ENCODE measurements at regions not wholly inside any gene's neighbourhood (a gene's known extent, or its start where the extent isn't known, plus 50 kb on each side); places are given as distances from the start of the nearest gene placed in this dataset.

DNA sequence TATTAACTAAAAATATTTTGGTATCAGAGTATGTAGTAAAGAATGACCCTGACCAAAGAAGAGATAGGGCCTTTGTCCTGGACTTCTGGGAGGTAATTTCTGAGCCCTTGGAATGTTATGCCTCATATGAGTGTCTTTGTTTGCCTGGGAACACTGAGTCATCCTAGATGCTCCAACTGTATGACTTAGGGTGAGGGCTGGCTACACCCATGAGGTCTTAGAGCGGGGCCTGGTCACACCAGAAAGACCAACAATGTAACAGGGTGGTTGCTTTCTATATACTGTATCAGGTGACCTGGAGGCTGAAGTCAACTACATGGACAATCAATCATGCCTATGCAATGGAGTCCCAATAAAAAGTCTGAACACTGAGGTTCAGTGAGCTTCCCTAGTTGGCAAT lies 253.1 kb downstream of the MBD2 start:
- H3K36me3 ChIP-seq (ENCODE audit: control insufficient read depth, insufficient read depth, low read length), result no peaks in the 10 kb centered on the region
- no peak for DNase-seq (ENCODE audit: extremely low read depth, insufficient read length)
- no peak overlapping the region for H3K4me3 ChIP-seq (replicated peaks; ENCODE audit: low read depth, low read length)
- no peaks in the 10 kb centered on the region for H3K27me3 ChIP-seq (replicated peaks; ENCODE audit: control insufficient read depth, insufficient read depth, low read length)
- no peak for TF ChIP-seq CTCF (IDR thresholded peaks at IDR 0.05; ENCODE audit: insufficient read depth, low read length, poor library complexity, severe bottlenecking)

- DNase-seq (ENCODE audit: extremely low read depth, insufficient read length), result no peak
- TF ChIP-seq CTCF (IDR thresholded peaks at IDR 0.05; ENCODE audit: insufficient read depth, low read length, poor library complexity, severe bottlenecking), result no peak
Observed at GRCh38 chr18:53952700-53953099, 271.8 kb downstream of the MBD2 start.

GRCh38 chr18:53950545-53950944 lies 273.9 kb downstream of the MBD2 start:
- TF ChIP-seq CTCF (IDR thresholded peaks at IDR 0.05; ENCODE audit: insufficient read depth, low read length, poor library complexity, severe bottlenecking), result peak; percentile 1
- H3K36me3 ChIP-seq (ENCODE audit: control insufficient read depth, insufficient read depth, low read length), result no peaks in the 10 kb centered on the region
- DNase-seq (ENCODE audit: extremely low read depth, insufficient read length), result no peak
- no peaks in the 10 kb centered on the region for H3K27me3 ChIP-seq (replicated peaks; ENCODE audit: control insufficient read depth, insufficient read depth, low read length)
- no peak overlapping the region for H3K4me3 ChIP-seq (replicated peaks; ENCODE audit: low read depth, low read length)

More at GRCh38 chr18:53952700-53953099, 271.8 kb downstream of the MBD2 start:
- Histone ChIP-seq H3K36me3 (ENCODE audit: control insufficient read depth, insufficient read depth, low read length) (no peaks in the 10 kb centered on the region), H3K4me3 (replicated peaks; ENCODE audit: low read depth, low read length) (no peak overlapping the region), H3K27me3 (replicated peaks; ENCODE audit: control insufficient read depth, insufficient read depth, low read length) (no peaks in the 10 kb centered on the region)

DNA sequence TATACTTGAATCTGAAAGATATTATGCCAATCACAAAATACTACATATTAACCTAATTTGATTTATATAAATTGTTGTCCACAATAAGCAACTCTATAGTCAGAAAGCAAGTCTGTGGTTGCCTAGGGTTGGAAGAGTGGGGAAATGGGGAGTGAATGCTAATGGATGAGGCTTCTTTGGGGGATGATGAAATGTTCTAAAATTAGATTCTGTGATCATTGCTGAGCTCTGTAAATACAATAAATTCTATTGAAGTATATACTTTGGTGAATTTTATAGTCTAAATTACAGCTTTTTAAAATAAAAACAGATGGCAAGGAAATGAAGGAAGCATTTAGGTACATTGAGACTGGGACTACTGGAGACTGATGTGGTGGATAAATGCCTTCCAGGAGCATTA lies 275.5 kb downstream of the MBD2 start:
- H3K27me3 ChIP-seq (replicated peaks; ENCODE audit: control insufficient read depth, insufficient read depth, low read length), result no peaks in the 10 kb centered on the region
- H3K4me3 ChIP-seq (replicated peaks; ENCODE audit: low read depth, low read length), result no peak overlapping the region
- no peaks in the 10 kb centered on the region for H3K36me3 ChIP-seq (ENCODE audit: control insufficient read depth, insufficient read depth, low read length)
- no peak for DNase-seq (ENCODE audit: extremely low read depth, insufficient read length)
- TF ChIP-seq CTCF (IDR thresholded peaks at IDR 0.05; ENCODE audit: insufficient read depth, low read length, poor library complexity, severe bottlenecking), result no peak

DNA sequence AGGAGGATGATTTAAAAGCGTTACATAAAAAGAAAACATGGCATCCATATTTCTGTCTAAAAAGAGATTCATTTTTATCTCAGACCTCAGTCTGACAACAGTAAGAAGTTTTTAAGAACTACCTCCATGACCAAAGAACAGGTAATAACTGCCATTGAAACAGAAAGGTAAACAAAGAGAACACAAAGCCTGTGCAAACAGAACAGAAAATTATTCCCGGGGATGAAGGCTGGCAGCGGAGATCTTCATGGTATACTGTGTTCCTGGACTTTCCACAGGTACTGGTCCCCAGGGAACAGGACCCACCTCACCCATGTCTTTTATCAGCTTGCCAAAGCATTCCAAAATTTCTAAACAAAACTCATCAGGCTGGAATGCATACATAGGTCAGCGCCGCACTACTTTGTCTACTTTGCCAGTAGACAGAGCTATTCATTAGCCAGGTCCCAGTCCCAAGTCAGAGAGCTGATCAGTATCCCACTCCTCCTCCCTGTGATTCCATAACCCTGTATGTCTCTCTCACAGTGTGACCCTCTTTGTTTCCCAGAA lies 277.3 kb downstream of the MBD2 start:
- no peak for TF ChIP-seq CTCF (IDR thresholded peaks at IDR 0.05; ENCODE audit: insufficient read depth, low read length, poor library complexity, severe bottlenecking)
- H3K4me3 ChIP-seq (replicated peaks; ENCODE audit: low read depth, low read length), result no peak overlapping the region
- H3K36me3 ChIP-seq (ENCODE audit: control insufficient read depth, insufficient read depth, low read length), result no peaks in the 10 kb centered on the region
- no peak for DNase-seq (ENCODE audit: extremely low read depth, insufficient read length)
- no peaks in the 10 kb centered on the region for H3K27me3 ChIP-seq (replicated peaks; ENCODE audit: control insufficient read depth, insufficient read depth, low read length)

DNA sequence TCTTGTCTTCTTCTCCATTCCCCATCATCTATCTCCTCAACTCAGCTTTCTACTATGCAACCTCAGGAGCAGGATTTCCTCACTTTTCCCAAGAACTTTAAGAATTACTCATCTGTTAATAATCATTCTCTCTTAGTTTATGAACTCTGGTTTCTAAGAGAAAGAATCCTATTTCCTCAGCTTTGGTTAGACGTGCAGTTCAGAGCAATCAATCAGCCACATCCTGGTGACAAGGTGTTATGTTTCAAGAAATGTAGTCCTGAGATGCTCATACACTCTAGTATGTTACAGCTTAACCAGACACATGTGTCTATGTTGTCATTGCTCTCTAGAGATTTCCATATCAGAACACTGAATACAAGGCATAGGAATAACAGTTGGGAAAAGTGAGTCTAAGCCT lies 277.9 kb downstream of the MBD2 start:
- TF ChIP-seq CTCF (IDR thresholded peaks at IDR 0.05; ENCODE audit: insufficient read depth, low read length, poor library complexity, severe bottlenecking), result no peak
- Histone ChIP-seq H3K4me3 (replicated peaks; ENCODE audit: low read depth, low read length) (no peak overlapping the region), H3K27me3 (replicated peaks; ENCODE audit: control insufficient read depth, insufficient read depth, low read length) (no peaks in the 10 kb centered on the region), H3K36me3 (ENCODE audit: control insufficient read depth, insufficient read depth, low read length) (no peaks in the 10 kb centered on the region)
- no peak for DNase-seq (ENCODE audit: extremely low read depth, insufficient read length)
